B cell (primary cell): ENCODE measurements at regions not wholly inside any gene's neighbourhood (a gene's known extent, or its start where the extent isn't known, plus 50 kb on each side); places are given as distances from the start of the nearest gene placed in this dataset.

Source experiments
- ATAC-seq: fragments of 200-7000 bp; cut with Tn5 transposase; one replicate; pipeline ENCODE4 v1.10.0; 2021; ENCODE audit warnings: low read depth, mild to moderate bottlenecking, moderate number of reproducible peaks, moderate library complexity
- CTCF ChIA-PET: fragments of 350-600 bp; sonication (Branson Sonifier 250); formaldehyde crosslinking; loops from one replicate; lab custom pipeline; 2021; ENCODE audit warnings: antibody characterized with exemption, inconsistent platforms; lab: Charles Lee
- POLR2A ChIA-PET: fragments of 350-600 bp; sonication (Branson Sonifier 250); formaldehyde crosslinking; loops from one replicate; lab custom pipeline; 2021; ENCODE audit warnings: antibody characterized with exemption; lab: Charles Lee
- DNase-seq: peaks from one replicate; pipeline ENCODE4 v3.0.0; 2013
- H2AFZ ChIP-seq: 2 replicates; pipeline ENCODE4 v1.6.1; 2012; ENCODE audit warnings: mild to moderate bottlenecking, low read depth, low read length; ENCODE audit not compliant: insufficient read depth, poor library complexity, severe bottlenecking
- H3K27ac ChIP-seq, 2 donors: 1 replicate in 1 of 2; 2 replicates in 1 of 2; pipeline ENCODE4 v1.5.1; 2012 to 2013; ENCODE audit warnings: low read length in 2 of 2, mild to moderate bottlenecking in 2 of 2, moderate library complexity in 1 of 2
- H3K27me3 ChIP-seq, 4 experiments: fragments of 200-600 bp in 1 of 4; sonication (generic) in 1 of 4; replicated peaks in 1 of 4; 1 replicate in 2 of 4; 2 replicates in 2 of 4; pipeline versions ENCODE4 v1.6.1 to v1.7.0; 2013 to 2016; ENCODE audit warnings: low read length in 3 of 4, mild to moderate bottlenecking in 2 of 4, mixed read lengths in 1 of 4, moderate library complexity in 1 of 4; ENCODE audit not compliant: insufficient read depth in 4 of 4, control insufficient read depth in 3 of 4; ENCODE audit errors: control extremely low read depth in 1 of 4
- H3K36me3 ChIP-seq, 2 experiments: replicated peaks in 1 of 2; 1 replicate in 1 of 2; 2 replicates in 1 of 2; pipeline versions ENCODE4 v1.6.1 to v1.7.1; 2013; ENCODE audit warnings: low read length in 1 of 2; ENCODE audit not compliant: insufficient read depth in 2 of 2, control insufficient read depth in 1 of 2; ENCODE audit errors: control extremely low read depth in 1 of 2, extremely low read depth in 1 of 2
- H3K4me1 ChIP-seq, 2 donors: fragments of 200-600 bp in 1 of 2; sonication (generic) in 1 of 2; 1 replicate in 1 of 2; 2 replicates in 1 of 2; pipeline versions ENCODE4 v1.5.1 to v1.6.1; 2013 to 2017; ENCODE audit warnings: low read length in 2 of 2; ENCODE audit not compliant: control insufficient read depth in 2 of 2, insufficient read depth in 2 of 2
- H3K4me2 ChIP-seq: replicated peaks from 2 replicates; pipeline ENCODE3; 2012; ENCODE audit warnings: mild to moderate bottlenecking, low read depth, low read length; ENCODE audit not compliant: poor library complexity, severe bottlenecking
- H3K4me3 ChIP-seq, 5 experiments: fragments of 200-600 bp in 1 of 5; sonication (generic) in 1 of 5; 1 replicate in 3 of 5; 2 replicates in 2 of 5; pipeline versions ENCODE4 v1.5.1 to v1.7.0; 2011 to 2016; ENCODE audit warnings: low read length in 4 of 5, mild to moderate bottlenecking in 4 of 5, low read depth in 2 of 5, control low read depth in 1 of 5, moderate library complexity in 1 of 5; ENCODE audit not compliant: insufficient read depth in 1 of 5; ENCODE audit errors: control extremely low read depth in 1 of 5, extremely low read depth in 1 of 5
- H3K79me2 ChIP-seq: fragments of 200-600 bp; sonication (generic); one replicate; pipeline ENCODE4 v1.6.0; 2016; ENCODE audit warnings: low read length; ENCODE audit not compliant: control insufficient read depth, insufficient read depth
- H3K9ac ChIP-seq: fragments of 200-600 bp; sonication (generic); 2 replicates; pipeline ENCODE4 v1.6.1; 2017; ENCODE audit warnings: mild to moderate bottlenecking, low read length, moderate library complexity
- H3K9me3 ChIP-seq, 3 donors: one replicate each; pipeline versions ENCODE4 v1.6.1 to v1.7.1; 2013; ENCODE audit warnings: low read length in 2 of 3; ENCODE audit not compliant: control insufficient read depth in 2 of 3, insufficient read depth in 1 of 3; ENCODE audit errors: control extremely low read depth in 1 of 3
- H4K20me1 ChIP-seq: 2 replicates; pipeline ENCODE4 v1.6.0; 2012; ENCODE audit warnings: mild to moderate bottlenecking, low read length; ENCODE audit not compliant: insufficient read depth, control insufficient read depth, poor library complexity, severe bottlenecking
- H3K27ac Mint-ChIP-seq: one replicate; pipeline ENCODE4 v1.8.0; 2021; ENCODE audit warnings: mixed read lengths
- H3K27me3 Mint-ChIP-seq: one replicate; pipeline ENCODE4 v1.8.0; 2021; ENCODE audit warnings: mixed read lengths
- H3K4me1 Mint-ChIP-seq: one replicate; pipeline ENCODE4 v1.8.0; 2021; ENCODE audit warnings: mixed read lengths
- H3K4me3 Mint-ChIP-seq: one replicate; pipeline ENCODE4 v1.8.0; 2021; ENCODE audit warnings: mixed read lengths
- H3K9me3 Mint-ChIP-seq: one replicate; pipeline ENCODE4 v1.8.0; 2022; ENCODE audit warnings: mixed read lengths; ENCODE audit not compliant: insufficient read depth
- EZH2 ChIP-seq: IDR thresholded peaks from 2 replicates; pipeline ENCODE4 v1.6.1; 2012; ENCODE audit warnings: borderline replicate concordance, low read depth, mild to moderate bottlenecking, moderate library complexity, low read length; ENCODE audit not compliant: insufficient read depth, poor library complexity, severe bottlenecking
- WGBS: methylation state at CpG from one replicate; pipeline ENCODE4 v1.1.5; 2013; ENCODE audit warnings: missing lambda C conversion rate; ENCODE audit not compliant: insufficient coverage; 5-methylcytosine and 5-hydroxymethylcytosine counted together
- intact Hi-C: fragments of 100-400 bp; cut with micrococcal nuclease; formaldehyde crosslinking; loops from one replicate; pipeline ENCODE4 v1.10.0; 2022
- TF ChIP-seq, protein P1 (sequence below): fragments of 200-600 bp; IDR thresholded peaks from one replicate; pipeline ENCODE4 v1.8.0; 2022; ENCODE audit warnings: antibody characterized with exemption, mild to moderate bottlenecking

DNA sequence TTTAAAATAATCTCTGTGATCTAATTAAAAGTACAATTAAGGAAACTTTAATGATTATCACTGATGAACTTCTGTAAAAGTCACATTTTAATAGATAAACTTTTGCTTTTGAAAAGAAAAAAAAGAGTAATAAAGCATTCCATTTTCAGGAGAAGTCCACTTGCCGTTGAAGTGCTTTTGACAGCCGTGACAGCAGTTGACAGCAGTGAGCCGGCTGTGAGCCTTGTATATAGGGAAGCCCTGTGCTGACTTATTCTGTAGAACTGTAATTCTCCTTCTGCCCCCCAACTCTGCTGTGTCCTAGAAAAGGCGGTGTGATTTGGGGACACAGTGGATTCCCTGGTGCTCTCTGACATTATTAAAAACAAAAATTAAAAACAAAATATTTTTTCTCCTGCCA, 78.0 kb downstream of the POM121L12 start:
- Histone ChIP-seq H3K36me3 (no peaks in the 10 kb centered on the region), H3K9ac (no peak overlapping the region), H4K20me1 (no peaks in the 10 kb centered on the region), H3K4me1 (no peaks in the 10 kb centered on the region), H3K9me3 (no peaks in the 10 kb centered on the region), H2AFZ (no peak overlapping the region), H3K79me2 (no peaks in the 10 kb centered on the region), H3K27ac (no peak overlapping the region), H3K4me2 (no peak overlapping the region), H3K27me3 (no peaks in the 10 kb centered on the region), H3K4me3 (no peak overlapping the region)
- ATAC-seq (no peak), DNase-seq (no peak)
- ChIA-PET POLR2A (no interaction called here), CTCF (no interaction called here)
- Mint-ChIP-seq H3K27me3 (no peaks in the 10 kb centered on the region), H3K27ac (no peak overlapping the region), H3K4me1 (no peaks in the 10 kb centered on the region), H3K4me3 (no peak overlapping the region), H3K9me3 (no peaks in the 10 kb centered on the region)
- intact Hi-C loops, result no loop called here
- 76% methylated on average over 3 of the region's 4 CpGs for WGBS
- no peak for TF ChIP-seq EZH2
- TF ChIP-seq, protein P1, sequence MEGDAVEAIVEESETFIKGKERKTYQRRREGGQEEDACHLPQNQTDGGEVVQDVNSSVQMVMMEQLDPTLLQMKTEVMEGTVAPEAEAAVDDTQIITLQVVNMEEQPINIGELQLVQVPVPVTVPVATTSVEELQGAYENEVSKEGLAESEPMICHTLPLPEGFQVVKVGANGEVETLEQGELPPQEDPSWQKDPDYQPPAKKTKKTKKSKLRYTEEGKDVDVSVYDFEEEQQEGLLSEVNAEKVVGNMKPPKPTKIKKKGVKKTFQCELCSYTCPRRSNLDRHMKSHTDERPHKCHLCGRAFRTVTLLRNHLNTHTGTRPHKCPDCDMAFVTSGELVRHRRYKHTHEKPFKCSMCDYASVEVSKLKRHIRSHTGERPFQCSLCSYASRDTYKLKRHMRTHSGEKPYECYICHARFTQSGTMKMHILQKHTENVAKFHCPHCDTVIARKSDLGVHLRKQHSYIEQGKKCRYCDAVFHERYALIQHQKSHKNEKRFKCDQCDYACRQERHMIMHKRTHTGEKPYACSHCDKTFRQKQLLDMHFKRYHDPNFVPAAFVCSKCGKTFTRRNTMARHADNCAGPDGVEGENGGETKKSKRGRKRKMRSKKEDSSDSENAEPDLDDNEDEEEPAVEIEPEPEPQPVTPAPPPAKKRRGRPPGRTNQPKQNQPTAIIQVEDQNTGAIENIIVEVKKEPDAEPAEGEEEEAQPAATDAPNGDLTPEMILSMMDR, result no peak

GRCh38 chr7:53119514-53119941, 84.1 kb downstream of the POM121L12 start:
- no peaks in the 10 kb centered on the region for H3K79me2 ChIP-seq
- intact Hi-C loops, result no loop called here
- H3K4me1 ChIP-seq, result no peaks in the 10 kb centered on the region
- H3K27ac Mint-ChIP-seq, result no peak overlapping the region
- no peak overlapping the region for H3K9ac ChIP-seq
- ChIA-PET CTCF (no interaction called here), POLR2A (no interaction called here)
- no peaks in the 10 kb centered on the region for H3K9me3 ChIP-seq
- no peak for DNase-seq
- no peak overlapping the region for H3K4me3 ChIP-seq
- ATAC-seq, result no peak
- no peaks in the 10 kb centered on the region for H3K4me1 Mint-ChIP-seq
- no peaks in the 10 kb centered on the region for H3K36me3 ChIP-seq
- no peaks in the 10 kb centered on the region for H3K27me3 ChIP-seq
- TF ChIP-seq, protein P1, result no peak
- no peak for TF ChIP-seq EZH2
- no peaks in the 10 kb centered on the region for H3K27me3 Mint-ChIP-seq
- WGBS, result no CpG with 5 or more reads among the region's 4 CpGs
- H3K4me2 ChIP-seq, result no peak overlapping the region
- H3K27ac ChIP-seq, result no peak overlapping the region
- H4K20me1 ChIP-seq, result no peaks in the 10 kb centered on the region
- H3K9me3 Mint-ChIP-seq, result peaks cover 2% of the 10 kb centered on the region
- H2AFZ ChIP-seq, result no peak overlapping the region
- no peak overlapping the region for H3K4me3 Mint-ChIP-seq
